ENCODE measurements at regions not wholly inside any gene's neighbourhood (a gene's known extent, or its start where the extent isn't known, plus 50 kb on each side); places are given as distances from the start of the nearest gene placed in this dataset.
"Not testable (repeated sequence)": the region's sequence is repeated elsewhere in the genome, so short reads cannot be mapped to it uniquely, and the experiment has no call there.

DNA sequence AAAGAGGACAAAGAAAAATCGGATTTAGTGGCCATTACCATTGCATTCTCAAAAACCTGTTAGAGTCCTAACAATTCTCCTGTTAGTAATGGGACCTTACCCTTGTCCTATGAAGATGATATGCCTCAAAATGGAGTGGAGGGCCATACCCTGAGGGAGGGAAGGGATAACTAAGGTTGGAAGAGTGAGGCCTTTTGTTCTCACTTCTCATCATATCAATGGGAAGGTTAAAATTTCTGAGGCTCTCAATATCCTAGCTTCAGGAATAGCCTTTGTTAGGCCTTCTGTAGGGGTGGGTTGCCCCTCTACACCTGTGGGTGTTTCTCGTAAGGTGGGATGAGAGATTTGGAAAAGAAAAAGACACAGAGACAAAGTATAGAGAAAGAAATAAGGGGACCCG, 109.4 kb upstream of the SGIP1 start:
- not testable (repeated sequence) for DNase-seq

DNA sequence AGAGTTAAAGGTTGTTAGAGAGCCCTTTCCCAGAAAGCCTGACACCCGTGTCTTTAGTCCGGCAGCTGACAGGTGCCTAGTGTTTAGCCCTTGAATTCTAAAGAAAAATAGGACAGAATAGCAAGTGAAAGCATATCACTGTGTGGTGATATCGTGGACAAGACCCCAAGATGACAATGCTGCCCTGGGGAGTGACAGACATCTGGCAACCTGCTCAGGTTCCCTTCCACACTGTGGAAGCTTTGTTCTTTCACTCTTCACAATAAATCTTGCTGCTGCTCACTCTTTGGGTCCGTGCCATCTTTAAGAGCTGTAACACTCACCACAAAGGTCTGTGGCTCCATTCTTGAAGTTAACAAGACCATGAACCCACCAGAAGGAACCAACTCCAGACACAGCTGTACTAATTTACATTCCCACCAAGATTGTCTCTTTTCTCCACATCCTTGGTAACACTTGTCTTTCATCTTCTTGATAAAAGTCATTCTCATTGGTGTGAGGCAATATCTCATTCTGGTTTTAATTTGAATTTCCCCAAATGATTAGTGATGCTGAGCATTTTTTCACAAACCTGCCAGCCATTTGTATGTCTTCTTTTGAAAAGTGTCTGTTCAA, 107.6 kb upstream of the SGIP1 start:
- DNase-seq, result no peak

DNA sequence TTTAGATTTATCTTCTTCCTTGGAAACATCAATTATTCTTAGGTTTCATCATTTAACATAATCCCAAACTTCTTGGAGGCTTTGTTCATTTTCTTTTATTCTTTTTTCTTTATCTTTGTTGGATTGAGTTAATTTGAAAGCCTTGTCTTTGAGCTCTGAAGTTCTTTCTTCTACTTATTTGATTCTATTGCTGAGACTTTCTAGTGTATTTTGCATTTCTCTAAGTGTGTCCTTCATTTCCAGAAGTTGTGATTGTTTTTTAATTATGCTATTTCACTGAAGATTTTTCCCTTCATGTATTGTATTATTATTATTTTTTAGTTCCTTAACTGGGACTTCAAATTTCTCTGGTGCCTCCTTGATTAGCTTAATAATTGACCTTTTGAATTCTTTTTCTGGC, 103.1 kb upstream of the SGIP1 start:
- DNase-seq, result not testable (repeated sequence)

DNA sequence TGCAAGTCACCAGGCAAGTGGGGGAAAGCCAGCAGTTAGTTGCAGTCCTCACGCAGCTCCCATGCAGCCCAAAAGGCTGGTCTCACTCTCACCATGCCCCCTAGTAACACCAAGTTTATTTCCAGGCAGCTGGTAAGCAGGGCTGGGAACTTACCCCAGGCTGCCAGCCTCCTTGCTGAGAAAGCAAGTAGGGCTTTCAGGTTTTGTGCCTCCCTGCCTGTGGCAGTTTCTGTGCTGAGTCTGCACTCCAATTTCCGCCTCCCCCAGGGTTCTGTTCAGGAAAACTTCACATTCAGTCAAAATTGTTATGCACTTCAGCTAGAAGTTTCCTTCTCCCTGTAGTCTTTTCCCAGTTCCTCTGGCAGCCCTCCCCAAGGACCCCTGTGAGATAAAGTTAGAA, 102.0 kb upstream of the SGIP1 start:
- DNase-seq, result no peak

DNA sequence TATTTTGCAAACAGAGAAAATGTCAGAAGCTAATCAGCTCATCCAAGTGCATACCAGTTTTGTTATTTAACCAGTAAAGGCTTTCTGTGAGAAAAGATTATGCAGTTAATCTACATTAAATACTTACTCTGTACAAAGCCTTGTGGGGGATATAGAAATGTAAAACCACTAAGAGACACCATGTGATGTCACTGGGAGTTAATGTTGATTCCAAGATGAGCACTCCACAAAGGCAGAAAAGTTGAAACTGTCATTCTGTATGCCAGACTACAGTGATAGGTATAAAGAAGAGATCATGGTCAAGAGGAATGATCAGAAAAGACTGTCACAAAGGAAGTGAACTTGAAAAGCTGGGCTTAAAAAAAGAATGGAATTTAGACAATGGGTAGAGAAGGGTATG, 100.3 kb upstream of the SGIP1 start:
- no peak for DNase-seq

DNA sequence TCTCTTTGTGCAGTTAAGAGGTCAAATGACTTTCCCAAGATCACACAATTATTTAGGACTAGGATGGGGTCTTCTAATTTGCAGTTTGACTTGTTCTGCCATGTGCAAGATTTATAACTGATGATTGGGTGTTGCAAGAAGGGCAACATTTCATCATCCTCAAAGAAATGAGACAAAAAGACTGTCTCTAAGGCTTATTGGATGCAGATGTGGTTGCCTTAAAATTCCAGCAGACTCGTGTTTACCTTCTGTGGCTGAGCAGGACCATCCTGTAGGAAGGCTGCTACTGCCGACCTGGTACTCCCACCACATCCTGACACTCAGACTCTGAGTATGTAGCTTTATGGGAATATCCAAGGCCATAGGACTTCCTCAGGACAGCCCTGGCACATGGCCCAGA, 99.9 kb upstream of the SGIP1 start:
- DNase-seq, result no peak

DNA sequence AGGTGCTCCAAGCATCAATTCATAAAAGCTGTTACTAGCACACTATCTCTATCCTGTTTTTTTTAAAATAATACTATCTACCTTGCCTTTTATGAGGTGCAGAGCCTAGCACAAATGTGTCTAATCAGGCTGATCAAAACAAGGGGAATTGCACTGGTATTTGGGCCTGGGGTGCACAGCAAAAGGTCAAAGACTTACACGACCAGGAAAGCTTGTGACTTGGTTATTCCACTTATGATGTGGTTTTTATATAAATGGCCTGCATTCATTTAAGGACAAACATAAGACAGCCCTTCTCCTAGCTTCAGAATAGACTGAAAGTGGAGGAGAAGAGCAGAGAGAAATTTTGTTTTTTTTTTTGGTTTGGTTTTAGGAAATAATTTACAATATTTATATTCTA, 98.4 kb upstream of the SGIP1 start:
- no peak for DNase-seq

DNA sequence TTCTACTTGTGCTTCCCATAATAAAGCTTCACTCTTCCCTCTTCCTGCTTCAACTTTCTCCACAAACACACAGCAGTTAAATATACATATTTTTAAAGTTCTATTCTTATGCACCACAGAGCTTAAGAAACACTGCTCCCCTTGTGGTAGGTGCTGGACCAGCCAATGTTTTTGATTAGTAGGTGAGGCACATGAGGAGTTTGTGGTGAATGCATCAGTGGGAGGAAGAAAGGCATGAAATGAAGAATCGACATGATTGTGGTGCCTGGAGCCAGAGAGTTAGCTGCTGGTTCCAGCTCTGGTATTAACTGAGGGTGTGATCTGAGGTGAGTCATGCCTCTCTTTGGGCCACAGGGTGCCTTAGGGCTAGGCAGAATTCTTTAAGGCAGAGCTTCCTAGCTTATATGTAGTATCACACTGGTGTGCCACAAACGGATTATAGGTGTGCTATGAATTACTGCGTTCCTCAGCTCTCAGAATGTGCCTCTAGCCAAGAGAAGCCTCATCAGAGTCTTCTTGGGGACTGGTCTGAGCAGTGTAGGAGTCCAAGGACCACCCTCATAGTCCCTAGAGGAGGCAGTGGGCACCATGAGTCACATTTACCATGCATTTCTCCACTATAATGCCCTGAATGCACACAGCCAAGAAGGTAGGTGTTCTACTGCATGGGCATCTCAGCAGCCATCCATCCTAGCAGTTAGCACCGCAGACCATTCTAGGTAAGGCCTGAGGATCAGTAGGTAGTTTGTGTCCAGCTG, 97.4 kb upstream of the SGIP1 start:
- no peak for DNase-seq

DNA sequence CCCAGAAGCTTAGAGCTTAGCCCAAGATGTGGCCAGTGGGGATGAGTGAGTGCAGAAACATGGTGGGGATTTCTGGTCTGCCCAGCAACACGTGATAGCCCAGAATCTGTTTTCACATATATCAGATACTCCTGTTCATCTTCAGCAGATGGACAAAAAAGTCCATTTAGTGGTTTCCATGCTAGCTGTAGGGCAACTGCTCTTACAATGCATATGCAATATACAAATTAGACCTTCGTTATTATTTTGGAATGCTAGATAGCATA, 96.9 kb upstream of the SGIP1 start:
- no peak for DNase-seq

DNA sequence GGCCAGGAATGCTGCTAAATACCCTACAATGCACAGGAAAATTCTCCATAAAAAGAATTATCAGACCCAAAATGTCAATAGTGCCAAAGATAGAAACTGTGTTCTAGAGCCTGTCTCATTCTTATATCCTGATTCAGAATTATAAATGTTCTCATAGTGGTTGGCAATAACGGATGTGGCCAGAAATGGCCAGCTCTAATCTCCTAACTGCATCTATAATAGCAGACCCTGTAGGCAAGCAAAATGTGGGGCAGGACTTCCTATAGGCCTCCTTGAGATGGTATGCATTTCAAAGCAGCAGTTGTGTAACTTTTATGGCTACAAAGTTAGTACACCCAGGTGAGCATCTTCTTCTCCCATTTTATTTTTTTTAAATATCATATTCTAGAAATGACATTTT, 95.9 kb upstream of the SGIP1 start:
- DNase-seq, result no peak

DNA sequence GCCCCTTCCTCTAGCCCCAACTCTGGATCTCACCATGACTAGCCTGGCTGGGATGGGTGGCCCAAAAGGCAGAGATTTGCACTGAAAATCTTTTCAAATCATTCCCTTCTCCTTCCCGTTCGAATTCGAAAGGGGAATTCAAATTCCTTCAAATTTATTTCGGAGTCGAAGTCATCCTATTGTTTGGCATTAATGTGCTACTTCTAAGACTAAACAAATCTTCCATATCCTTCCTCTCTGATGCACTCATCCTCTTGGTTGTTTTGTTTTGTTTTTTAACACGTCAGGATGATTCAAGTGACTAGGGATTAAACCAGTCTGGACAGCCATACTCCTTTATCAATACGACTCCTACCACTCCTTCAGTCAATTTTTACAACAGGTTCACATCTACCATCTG, 95.5 kb upstream of the SGIP1 start:
- DNase-seq, result no peak

DNA sequence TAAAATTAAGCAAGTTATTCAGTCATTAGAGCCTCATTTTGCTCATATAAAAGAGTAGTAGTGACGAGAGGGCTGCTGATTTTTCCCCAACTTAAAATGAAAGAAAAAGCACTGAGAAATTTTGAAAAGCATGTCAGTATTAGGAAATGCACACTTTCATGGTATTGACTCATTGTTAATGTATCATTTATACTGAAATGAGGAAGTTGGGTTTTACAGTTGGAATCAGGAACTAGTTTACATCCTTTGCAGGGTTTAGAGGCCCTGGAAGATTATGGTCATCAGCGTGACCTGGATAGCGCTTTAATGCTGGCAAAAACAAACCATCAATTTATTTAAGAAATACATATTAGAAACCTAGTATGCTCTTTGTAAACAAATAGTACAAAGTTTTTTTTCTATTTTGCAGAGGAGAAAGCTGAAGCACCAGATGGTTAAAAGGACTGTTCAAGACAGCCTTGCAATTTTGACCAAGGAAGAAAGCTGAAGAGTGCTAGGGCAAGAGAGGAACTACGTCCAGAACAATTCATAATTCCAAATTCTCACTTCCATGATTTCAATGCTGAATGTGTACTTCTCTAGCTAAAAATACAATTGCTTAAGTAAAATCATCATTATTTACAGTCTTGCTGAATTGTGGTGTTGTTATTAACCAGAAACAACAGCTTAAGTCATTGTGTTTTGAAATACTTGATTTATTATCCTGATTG, 94.8 kb upstream of the SGIP1 start:
- no peak for DNase-seq

DNA sequence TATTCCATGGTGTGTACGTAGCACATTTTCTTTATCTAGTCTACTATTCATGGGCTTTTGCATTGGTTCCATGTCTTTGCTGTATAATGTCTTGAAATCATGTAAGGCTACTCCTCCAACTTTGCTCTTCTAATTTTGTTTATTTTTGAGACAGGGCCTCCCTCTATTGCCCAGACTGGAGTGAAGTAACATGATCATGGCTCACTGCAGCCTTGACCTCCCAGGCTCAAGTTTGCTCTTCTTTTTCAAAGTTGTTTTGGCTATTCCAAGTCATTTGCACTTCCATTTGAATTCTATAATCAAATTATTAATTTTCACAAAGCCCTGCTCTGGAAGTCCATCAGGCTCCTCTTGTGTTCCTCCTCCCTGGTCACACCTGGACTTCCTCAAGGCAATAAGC, 90.2 kb upstream of the SGIP1 start:
- no peak for DNase-seq

DNA sequence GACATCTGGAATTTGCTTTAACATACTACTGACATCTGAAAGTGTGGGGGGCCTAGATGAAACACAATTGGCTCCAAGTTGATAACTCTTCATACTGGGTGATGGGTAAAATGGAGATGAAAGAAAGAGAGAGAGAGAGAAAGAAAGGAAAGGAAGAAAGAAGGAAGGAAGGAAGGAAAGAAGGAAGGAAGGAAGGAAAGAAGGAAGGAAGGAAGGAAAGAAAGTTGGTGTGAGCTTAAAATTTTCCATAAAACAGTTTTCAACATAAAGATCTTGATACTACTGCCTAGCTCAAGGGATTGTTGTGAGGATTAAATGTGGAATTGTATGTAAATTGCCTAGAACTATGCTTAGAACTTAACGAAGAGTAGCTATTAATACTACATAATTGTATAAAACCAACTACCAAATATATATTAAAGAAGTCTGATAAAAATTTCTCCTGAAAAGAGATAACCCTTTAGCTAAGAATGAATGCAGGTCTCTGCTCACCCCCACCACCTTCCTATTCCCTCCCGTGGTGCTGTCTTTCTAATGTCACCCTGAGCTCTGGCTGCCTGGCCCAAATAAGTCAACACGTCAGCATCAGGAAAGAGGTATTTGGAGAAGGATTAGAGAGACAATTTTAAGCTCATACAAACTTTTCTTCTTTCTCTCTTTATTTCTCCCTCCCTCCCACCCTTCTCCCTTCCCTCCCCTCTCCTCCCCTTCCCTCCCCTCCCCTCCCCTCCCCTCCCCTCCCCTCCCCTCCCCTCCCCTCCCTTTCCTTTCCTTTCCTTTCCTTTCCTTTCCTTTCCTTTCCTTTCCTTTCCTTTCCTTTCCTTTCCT, 89.3 kb upstream of the SGIP1 start:
- no peak for DNase-seq

DNA sequence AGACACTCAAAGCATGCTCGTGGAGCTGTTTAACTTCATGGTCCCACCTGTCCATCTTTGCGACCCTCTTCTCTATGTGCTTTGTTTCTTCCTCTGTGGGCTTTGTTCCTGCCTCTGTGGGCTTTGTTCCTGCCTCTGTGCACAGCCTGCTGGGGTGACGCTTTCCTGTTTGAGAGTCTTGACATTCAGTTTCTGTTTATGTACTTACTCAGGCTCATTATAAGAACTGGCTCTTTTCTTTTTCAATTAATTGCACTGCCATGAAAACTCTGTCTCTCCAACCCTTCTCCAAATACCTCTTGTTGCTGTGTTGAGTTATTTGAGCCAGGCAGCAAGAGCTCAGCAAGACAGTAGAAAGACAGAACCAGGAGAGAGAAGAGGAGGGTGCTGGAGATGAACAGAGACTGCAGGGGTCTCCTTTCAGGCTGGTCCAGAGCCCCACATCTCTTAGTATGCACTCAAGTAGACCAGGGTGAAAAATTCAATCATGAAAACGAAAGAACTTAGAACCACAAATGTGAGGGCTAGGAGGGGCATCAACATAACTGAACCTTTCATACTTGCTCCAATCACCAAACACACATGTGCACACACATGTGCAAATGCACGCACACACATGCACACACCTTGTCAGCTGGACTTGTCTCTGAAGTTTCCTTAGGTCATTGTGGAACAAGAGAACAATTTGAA, 88.3 kb upstream of the SGIP1 start:
- DNase-seq, result no peak

DNA sequence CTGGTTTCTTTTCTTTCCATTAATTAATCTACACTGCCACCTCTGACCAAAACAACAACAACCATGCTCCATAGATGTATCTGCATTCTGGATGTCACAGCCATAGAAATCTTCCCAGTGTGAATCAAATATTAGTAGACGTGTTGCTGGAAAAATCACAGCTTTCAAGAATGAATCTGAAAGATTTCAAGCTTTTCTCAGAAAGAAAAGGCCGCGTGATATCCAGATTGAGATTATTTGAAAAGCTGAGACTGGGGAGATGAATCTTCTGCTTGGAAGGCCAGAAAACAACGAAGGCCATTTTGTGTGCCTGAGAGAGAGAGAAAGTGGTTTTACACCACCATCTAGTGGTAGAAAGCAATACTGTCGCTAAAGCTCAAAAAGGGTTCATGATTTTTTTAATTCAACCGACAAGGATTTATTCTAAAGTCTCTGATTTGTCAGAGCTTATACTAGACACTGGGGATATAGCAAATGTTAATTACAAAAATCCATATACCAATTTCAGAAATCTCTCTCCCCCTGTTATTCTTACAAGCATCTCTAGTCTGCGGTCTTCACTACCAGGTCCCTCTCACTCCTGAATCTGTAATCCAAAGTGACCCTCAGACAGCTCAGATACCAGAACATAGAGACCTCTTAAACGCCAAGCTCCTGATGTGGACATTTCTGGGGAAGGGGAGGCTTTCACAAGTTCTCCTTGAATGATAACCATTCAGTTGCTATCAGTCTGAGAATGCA, 87.5 kb upstream of the SGIP1 start:
- DNase-seq, result peak; percentile 1

DNA sequence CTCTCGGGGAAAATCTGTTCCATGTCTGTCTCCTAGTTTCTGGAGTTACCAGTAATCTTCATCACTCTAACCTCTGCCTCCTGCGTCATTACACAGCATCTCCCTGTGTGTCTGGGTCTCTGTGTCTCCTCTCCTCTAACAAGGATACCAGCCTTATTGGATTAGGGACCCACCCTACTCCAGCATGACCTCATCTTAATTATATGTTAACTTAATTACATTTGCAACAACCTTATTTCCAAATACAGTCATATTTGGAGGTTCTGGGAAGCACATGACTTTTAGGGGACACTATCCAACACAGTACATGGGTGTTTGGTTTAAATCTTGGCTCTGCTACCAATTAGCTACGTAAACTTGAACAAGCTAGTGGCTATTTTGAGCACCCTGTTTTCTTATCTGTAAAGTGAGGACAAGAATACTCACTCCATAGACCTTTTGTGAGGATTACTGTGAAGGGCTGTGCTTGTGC, 83.9 kb upstream of the SGIP1 start:
- DNase-seq, result no peak

DNA sequence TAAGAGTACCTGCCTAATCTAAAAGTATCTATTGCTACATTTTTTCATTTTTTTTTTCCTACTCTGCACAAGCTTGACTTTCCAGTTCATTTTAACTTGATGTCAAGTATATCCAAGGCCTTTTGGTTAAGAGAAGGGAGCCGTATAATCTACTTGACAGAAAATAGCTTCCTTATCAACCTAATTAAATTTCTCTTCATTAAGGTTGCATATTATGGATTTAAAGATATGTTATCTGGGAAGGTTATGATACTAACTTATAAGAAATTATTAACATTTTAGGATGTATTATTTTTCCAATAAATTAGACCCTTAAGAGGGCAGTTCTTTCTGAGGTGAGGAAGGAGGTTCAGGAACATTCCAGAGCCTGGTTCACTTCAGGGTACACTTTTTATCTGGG, 83.1 kb upstream of the SGIP1 start:
- DNase-seq, result no peak

DNA sequence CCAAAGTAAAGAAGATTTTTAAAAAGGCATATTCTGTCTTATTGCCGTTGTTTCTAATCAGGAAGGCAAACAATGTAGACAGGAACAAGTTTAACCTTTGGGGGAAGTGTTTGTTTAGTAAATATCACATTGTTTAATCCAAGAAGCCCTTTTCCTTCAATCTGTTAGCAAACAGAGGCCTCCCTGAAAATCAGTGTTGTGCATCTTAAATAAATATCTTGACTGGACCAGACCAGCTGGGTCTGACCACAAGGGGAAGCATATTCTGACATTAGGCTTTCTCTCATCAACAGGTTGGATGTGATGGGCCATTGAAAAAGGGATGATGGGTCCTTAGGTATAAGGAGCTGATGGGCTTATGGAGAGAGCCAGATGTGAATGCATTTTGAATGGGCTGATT, 81.8 kb upstream of the SGIP1 start:
- DNase-seq, result no peak

DNA sequence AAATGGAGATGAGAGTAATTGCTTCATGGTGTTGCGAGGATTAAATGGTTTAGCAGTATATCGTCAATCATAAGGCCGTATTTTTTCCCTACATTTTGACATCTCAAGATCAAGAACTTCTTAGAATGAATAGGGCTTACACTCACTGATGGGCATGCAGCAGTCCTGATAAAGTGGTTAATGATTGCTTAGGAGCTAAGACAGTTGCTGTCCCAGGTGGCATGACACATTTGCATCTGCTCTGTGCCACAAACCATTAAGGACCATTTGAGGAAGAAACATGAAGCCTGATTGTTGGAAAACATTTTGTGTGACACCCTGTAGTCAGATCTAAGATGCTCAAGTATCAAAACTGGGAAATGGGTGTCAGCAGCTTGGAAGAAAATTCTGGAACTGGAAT, 81.0 kb upstream of the SGIP1 start:
- no peak for DNase-seq

DNA sequence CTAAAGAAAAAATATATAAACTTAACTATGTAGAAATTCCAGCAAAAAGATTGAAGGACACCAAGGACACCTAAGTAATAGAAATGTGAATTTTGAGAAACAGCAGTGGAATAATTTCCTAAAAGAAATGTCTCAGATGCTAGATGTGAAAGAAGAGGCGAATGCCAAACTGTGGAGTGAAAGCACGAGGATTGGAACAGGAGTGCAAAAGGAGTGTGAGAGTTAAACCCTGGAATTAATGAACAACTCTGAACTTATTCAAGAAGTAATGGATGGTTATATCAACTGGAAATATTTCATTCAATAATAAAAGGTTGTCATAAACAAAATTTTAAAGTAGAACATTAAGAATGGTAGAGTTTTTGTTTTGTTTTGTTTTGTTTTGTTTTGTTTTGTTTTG, 78.5 kb upstream of the SGIP1 start:
- DNase-seq, result no peak

DNA sequence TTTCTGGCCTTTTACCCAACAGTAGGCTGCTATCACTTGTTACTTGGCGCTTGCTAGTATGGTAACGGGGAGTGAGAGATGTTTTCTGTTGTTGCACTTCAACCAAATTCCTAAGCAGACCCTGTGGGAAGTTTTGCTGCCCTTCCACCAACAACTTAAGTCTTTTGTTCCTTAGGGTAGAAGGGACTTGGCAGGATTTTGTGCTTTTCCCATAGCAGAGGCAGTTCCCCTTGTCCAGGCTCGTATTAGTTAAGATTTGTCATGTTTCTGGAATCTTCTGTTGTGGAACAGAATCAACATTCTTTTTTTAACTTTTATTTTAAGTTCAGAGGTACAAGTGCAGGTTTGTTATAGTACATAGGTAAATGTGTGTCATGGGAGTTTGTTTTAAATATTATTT, 73.2 kb upstream of the SGIP1 start:
- DNase-seq, result no peak
